Skeletal muscle tissue (tissue), 3 donors: ENCODE measurements at regions not wholly inside any gene's neighbourhood (a gene's known extent, or its start where the extent isn't known, plus 50 kb on each side); places are given as distances from the start of the nearest gene placed in this dataset.
"Not testable (repeated sequence)": the region's sequence is repeated elsewhere in the genome, so short reads cannot be mapped to it uniquely, and the experiment has no call there.

ENCODE experiments used
- H3K27ac ChIP-seq: one replicate; pipeline ENCODE4 v1.7.0; 2013; ENCODE audit warnings: mild to moderate bottlenecking, low read depth, low read length, inconsistent platforms
- H3K27me3 ChIP-seq, 3 donors: one replicate each; pipeline ENCODE4 v1.7.0; 2013; ENCODE audit warnings: low read length in 3 of 3; ENCODE audit not compliant: control insufficient read depth in 3 of 3, insufficient read depth in 3 of 3
- H3K36me3 ChIP-seq, 3 donors: one replicate each; pipeline ENCODE4 v1.7.0; 2013; ENCODE audit warnings: low read length in 3 of 3; ENCODE audit not compliant: control insufficient read depth in 3 of 3, insufficient read depth in 3 of 3
- H3K4me1 ChIP-seq, 3 donors: one replicate each; pipeline ENCODE4 v1.7.0; 2013; ENCODE audit warnings: low read length in 3 of 3, mild to moderate bottlenecking in 3 of 3; ENCODE audit not compliant: control insufficient read depth in 3 of 3, insufficient read depth in 3 of 3
- H3K4me3 ChIP-seq, 3 donors: one replicate each; pipeline ENCODE4 v1.7.0; 2013; ENCODE audit warnings: low read length in 3 of 3
- H3K9ac ChIP-seq, 3 donors: one replicate each; pipeline ENCODE4 v1.7.0; 2013; ENCODE audit warnings: low read length in 3 of 3, mild to moderate bottlenecking in 3 of 3, moderate library complexity in 2 of 3, low read depth in 1 of 3
- H3K9me3 ChIP-seq, 3 donors: one replicate each; pipeline ENCODE4 v1.7.0; 2013; ENCODE audit warnings: low read length in 3 of 3; ENCODE audit not compliant: control insufficient read depth in 3 of 3
- donor health status: Osteomylitis.

GRCh38 chr13:18643644-18644172, 537.9 kb downstream of the TUBA3C start:
- H3K9me3 ChIP-seq, H3K27ac ChIP-seq, H3K4me1 ChIP-seq, H3K36me3 ChIP-seq, H3K9ac ChIP-seq, H3K27me3 ChIP-seq, H3K4me3 ChIP-seq: not testable (repeated sequence)

- not testable (repeated sequence) for H3K36me3 ChIP-seq, H3K9ac ChIP-seq, H3K27me3 ChIP-seq, H3K4me1 ChIP-seq, H3K4me3 ChIP-seq, H3K27ac ChIP-seq, H3K9me3 ChIP-seq
Measured at GRCh38 chr13:18628928-18629327, 552.7 kb downstream of the TUBA3C start.

GRCh38 chr13:18628428-18628827, 553.2 kb downstream of the TUBA3C start:
- H3K9me3 ChIP-seq = no peaks in the 10 kb centered on the region
- no peaks in the 10 kb centered on the region for H3K4me1 ChIP-seq
- H3K4me3 ChIP-seq = no peak overlapping the region
- no peaks in the 10 kb centered on the region for H3K36me3 ChIP-seq
- no peak overlapping the region for H3K9ac ChIP-seq
- no peak overlapping the region for H3K27ac ChIP-seq
- H3K27me3 ChIP-seq = no peaks in the 10 kb centered on the region

GRCh38 chr13:18624061-18624460, 557.6 kb downstream of the TUBA3C start:
- H3K36me3 ChIP-seq, H3K4me1 ChIP-seq, H3K4me3 ChIP-seq, H3K9me3 ChIP-seq, H3K27me3 ChIP-seq, H3K9ac ChIP-seq, H3K27ac ChIP-seq: not testable (repeated sequence)

DNA sequence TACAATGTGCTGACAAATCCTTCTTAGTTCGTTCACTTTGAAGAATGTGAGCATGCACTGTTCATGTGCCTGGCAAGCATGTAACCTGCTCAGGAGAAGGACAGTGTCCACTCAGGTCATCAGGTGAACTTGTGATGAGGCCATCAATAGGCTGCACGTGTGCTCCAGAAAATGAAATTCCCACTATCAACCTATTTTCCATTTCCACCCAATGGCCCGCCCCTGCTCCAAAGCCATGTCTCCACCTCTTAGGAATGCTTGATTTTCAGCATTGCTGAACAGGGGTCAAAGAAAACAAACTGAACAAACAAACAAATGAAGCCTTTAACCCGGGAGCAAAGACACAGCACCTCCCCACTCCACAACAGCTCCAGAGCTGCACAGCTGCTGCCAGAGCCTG, 563.2 kb downstream of the TUBA3C start:
- not testable (repeated sequence) for H3K9ac ChIP-seq, H3K9me3 ChIP-seq, H3K27me3 ChIP-seq, H3K36me3 ChIP-seq, H3K4me1 ChIP-seq, H3K27ac ChIP-seq, H3K4me3 ChIP-seq

GRCh38 chr13:18610476-18610875, 571.1 kb downstream of the TUBA3C start:
- H3K9me3 ChIP-seq, H3K36me3 ChIP-seq, H3K4me1 ChIP-seq, H3K9ac ChIP-seq, H3K4me3 ChIP-seq, H3K27me3 ChIP-seq, H3K27ac ChIP-seq: not testable (repeated sequence)

- not testable (repeated sequence) for H3K27me3 ChIP-seq, H3K4me1 ChIP-seq, H3K27ac ChIP-seq, H3K36me3 ChIP-seq, H3K9me3 ChIP-seq, H3K4me3 ChIP-seq, H3K9ac ChIP-seq
Measured at GRCh38 chr13:18609371-18609770, 572.3 kb downstream of the TUBA3C start.

- not testable (repeated sequence) for H3K9me3 ChIP-seq, H3K27me3 ChIP-seq, H3K4me3 ChIP-seq, H3K9ac ChIP-seq, H3K27ac ChIP-seq, H3K36me3 ChIP-seq, H3K4me1 ChIP-seq
Measured at GRCh38 chr13:18608851-18609250, 572.8 kb downstream of the TUBA3C start.

DNA sequence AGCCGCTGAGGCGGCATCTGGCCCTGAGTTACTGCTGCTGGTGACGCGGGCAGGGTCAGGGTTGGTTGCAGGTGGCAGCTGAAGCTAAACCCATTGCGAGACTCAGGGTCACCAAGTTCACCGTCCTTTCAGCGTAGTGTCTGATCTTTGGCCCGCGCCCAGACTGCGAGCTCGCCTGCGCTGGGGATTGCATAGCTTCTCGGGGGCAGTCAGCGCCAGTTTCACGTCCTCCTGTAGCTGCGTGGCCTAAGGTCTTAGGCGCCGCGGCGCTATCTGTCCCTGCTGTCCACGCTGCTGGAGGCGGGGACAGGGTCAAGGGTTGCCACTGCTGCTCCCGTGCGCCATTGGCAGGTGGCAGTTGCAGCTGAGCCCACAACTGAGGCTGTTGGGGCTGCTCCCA, 581.3 kb downstream of the TUBA3C start:
- H3K4me1 ChIP-seq, H3K36me3 ChIP-seq, H3K27ac ChIP-seq, H3K4me3 ChIP-seq, H3K9ac ChIP-seq, H3K27me3 ChIP-seq, H3K9me3 ChIP-seq: not testable (repeated sequence)

DNA sequence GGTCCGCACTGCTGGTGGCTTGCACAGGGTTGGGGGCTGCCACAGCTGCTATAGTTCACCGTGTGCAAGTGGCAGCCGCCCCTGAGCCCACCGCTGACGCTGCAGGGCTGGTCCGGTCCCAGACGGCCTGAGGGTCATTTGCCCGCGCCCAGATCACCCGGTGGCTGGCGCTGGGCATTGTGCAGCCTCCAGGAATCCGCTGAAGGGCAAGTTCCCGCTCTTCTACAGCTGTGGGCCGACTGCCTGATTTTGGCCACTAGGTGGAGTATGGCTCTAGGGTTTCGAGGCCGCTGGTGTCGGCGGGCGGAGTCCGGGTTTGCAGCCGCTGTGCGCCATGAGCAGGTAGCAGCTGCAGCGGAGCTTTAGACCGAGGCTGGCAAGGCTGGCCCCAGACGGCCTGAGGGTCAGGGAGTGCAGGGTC, 581.8 kb downstream of the TUBA3C start:
- not testable (repeated sequence) for H3K4me1 ChIP-seq, H3K27me3 ChIP-seq

DNA sequence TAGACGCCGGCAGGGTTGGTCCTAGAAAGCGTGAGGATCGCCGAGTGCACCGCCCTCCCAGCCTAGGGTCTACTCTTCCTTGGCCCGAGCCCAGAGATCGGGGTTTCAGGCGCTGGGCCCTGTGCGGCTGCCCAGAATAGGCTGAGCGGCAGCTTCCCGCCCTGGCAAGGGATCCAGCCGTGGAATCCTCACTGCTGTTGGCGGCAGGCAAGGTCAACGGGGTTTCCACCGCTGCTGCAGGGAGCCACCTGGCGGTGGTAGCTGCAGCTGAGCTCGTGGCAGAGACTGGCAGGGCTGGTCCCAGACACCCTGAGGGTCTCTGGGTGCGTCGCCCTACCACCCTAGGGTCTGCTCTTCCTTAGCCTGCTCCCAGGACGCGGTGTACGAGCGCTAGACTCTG, 583.1 kb downstream of the TUBA3C start:
- H3K9ac ChIP-seq, H3K27ac ChIP-seq, H3K4me1 ChIP-seq, H3K4me3 ChIP-seq, H3K36me3 ChIP-seq, H3K27me3 ChIP-seq, H3K9me3 ChIP-seq: not testable (repeated sequence)

More for the DNA sequence above, 581.8 kb downstream of the TUBA3C start:
- H3K36me3 ChIP-seq, H3K9me3 ChIP-seq, H3K27ac ChIP-seq, H3K4me3 ChIP-seq, H3K9ac ChIP-seq: not testable (repeated sequence)
